DMS53 (cell line): ENCODE measurements at regions not wholly inside any gene's neighbourhood (a gene's known extent, or its start where the extent isn't known, plus 50 kb on each side); places are given as distances from the start of the nearest gene placed in this dataset.

Experiments
- DNase-seq: peaks from one replicate; lab custom pipeline; 2025; lab: John Stamatoyannopoulos, UW

DNA sequence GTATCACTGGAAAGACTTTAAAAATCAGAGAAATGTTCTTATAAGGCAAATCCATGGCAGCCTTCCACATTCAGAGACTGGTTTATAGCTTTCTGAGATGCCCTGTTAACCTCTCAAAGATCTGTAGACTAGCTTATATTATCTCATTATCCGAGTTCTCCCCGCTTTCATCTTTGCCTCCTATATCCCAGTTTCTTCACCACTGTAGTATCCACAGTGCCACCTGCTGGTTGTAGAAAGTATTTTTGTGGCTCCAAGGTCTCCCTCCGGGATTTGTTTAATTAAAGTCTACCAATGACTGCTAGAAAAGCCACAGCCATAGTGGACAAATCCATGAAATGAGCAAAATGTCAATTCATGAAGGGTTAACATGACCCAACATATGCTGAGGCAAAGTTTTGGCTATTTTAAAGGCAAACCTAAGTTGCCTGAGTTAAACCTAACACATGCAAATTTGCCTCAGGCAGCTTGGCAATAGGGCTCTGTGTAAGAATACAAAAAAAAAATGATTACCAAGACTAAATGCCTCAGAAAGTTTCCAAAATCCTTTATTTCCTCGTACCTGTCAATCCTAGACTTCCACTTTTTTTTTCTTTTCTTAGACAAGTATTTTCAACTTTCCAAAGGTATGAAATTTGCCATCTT, 218.8 kb upstream of the BMP4 start:
- DNase-seq, result peak; percentile 83

GRCh38 chr14:54177019-54177418, 219.8 kb upstream of the CDKN3 start:
- DNase-seq, result no peak

- DNase-seq, result no peak
Observed at GRCh38 chr14:54177641-54178621, 218.9 kb upstream of the CDKN3 start.

GRCh38 chr14:54182419-54183045, 214.3 kb upstream of the CDKN3 start:
- no peak for DNase-seq

GRCh38 chr14:54186821-54187763, 209.7 kb upstream of the CDKN3 start:
- no peak for DNase-seq

GRCh38 chr14:54188064-54188666, 208.6 kb upstream of the CDKN3 start:
- DNase-seq, result no peak

GRCh38 chr14:54189333-54189732, 207.5 kb upstream of the CDKN3 start:
- no peak for DNase-seq

- peak; percentile 59 for DNase-seq
Observed at GRCh38 chr14:54189748-54190354, 207.0 kb upstream of the CDKN3 start.

DNA sequence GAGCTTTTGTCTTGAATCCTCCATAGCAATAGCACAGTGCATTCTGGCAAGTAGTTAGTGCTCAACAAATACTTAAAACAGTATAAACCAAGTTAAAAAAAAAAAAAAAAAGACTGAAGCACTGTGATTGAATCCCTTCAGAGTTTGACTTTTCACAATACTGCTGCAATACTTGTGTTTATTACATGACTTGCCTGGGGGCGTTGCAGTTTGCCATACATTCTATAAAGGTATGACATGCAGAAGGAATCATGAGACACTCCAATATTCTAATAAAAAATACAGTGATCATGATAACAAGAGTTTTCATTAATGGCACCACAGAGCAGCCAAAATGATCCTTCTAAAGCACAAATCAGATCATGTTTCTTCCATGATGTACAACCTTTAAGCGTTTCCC, 205.0 kb upstream of the CDKN3 start:
- no peak for DNase-seq

- peak; percentile 10 for DNase-seq
Observed at GRCh38 chr14:54192610-54193009, 204.2 kb upstream of the CDKN3 start.

DNA sequence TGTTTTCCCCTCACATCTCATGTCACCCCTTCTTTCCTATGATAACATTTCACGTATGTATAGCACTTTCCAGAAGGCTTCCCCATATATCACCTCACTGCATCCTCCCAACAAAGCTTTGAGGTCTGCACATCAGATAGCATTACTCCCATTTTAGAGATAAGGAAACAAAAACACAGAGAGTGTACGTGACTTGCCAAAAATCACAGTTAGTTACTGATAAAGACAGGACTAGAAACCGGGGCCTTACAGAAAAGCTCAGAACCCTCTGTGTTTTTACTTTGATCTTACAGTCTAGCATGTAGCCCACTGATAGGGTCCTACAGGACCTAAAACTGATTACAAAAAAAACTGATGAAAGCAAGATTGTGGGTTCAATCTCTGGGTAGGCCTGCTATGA, 202.9 kb upstream of the CDKN3 start:
- DNase-seq, result no peak

GRCh38 chr14:54194501-54194900, 202.3 kb upstream of the CDKN3 start:
- DNase-seq, result no peak

GRCh38 chr14:54197369-54197768, 199.4 kb upstream of the CDKN3 start:
- peak; percentile 25 for DNase-seq

GRCh38 chr14:54200726-54201125, 196.1 kb upstream of the CDKN3 start:
- DNase-seq, result no peak

- DNase-seq, result no peak
Observed at GRCh38 chr14:54202288-54202687, 194.5 kb upstream of the CDKN3 start.

DNA sequence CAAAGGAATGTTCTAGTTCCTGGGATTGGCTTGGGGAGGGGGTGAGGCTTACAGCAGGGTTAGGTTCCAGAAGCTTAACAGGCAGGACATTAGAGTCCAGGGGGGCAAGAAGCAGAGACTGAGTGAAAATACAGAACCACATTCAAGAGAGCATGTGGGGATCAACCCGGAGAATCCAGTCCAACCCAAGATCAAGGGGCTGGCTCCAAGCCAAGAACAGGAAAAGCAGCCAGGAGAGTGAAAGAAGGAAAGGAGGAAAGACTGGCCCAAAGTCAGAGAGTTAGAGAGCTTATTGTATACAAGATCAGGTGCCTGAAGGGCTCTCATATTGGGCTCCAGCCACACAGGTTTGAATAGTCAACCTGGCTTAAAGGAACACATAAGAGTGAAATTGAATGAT, 190.3 kb upstream of the CDKN3 start:
- no peak for DNase-seq

DNA sequence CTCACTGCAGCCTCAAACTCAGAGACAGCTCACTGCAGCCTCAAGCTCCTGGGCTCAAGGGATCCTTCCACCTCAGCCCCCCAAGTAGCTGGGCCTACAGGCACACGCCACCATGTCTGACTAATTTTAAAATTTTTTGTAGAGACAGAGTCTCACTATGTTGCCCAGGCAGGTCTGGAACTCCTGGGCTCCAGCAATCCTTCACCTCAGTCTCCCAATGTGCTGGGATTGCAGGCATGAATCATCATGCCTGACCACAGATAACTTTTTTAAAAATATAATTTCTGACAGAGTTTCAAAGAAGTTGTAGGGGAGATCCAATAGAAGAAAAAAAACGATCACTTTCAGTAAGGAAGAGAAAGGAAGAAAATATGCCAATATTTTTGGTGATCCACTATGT, 189.7 kb upstream of the CDKN3 start:
- DNase-seq, result no peak

DNA sequence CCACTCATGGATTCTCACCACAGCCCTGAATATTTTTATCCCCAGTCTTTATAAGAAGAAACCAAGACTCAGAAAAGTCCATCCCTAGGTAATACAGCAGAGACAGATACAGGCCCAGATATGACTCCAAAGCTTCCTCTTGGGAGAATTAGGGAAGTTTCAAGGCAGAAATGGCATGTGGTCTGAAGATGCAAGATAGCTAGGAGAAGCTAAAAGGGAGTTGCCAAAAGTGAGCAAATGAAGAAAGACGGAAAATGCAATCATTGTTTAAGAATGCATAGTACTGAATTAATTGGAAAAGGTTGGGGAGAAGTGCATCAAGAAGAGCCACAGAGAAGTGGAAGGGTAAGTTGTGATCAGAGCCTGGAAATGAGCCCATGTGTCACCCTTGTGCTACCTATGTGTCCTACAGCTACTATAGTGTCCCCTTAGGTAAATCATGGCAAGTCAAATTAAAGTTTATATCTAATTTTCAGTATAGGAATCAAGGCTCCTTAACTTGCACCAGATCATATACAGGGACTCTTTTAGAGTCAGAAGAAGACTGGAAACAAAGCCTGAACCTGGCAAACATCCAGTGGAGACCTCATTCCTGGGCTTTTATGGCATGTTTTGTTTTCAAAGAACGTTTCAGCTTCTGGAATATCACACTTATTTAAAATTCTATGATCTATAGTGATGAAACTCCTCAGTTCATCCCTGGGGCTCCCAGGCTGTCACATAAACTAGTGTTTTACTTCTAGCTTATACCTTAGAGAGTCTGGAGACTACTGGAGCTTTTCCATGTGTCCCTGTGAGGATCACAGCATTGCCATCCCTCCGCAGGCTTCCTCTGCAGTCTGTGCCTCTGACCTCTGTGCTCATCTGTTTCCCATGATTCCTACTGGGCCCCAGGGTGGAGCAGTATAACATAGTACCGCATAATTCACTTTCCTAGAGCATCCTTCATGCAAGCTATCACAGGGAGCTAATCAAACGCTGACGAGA, 189.0 kb upstream of the CDKN3 start:
- DNase-seq, result no peak

GRCh38 chr14:54208751-54209150, 188.1 kb upstream of the CDKN3 start:
- DNase-seq, result no peak
